Breast epithelium (tissue), 3 donors: ENCODE measurements at regions not wholly inside any gene's neighbourhood (a gene's known extent, or its start where the extent isn't known, plus 50 kb on each side); places are given as distances from the start of the nearest gene placed in this dataset.
"Not testable (repeated sequence)": the region's sequence is repeated elsewhere in the genome, so short reads cannot be mapped to it uniquely, and the experiment has no call there.

Source experiments
- POLR2A ChIP-seq: fragments of 450-650 bp; IDR thresholded peaks from one replicate; pipeline ENCODE4 v1.6.1; 2016; ENCODE audit warnings: antibody characterized with exemption, mild to moderate bottlenecking, moderate library complexity
- TF ChIP-seq, protein P1 (sequence below), 3 donors: fragments of 450-650 bp; IDR thresholded peaks; one replicate each; pipeline ENCODE4 v1.5.1; 2016 to 2017; ENCODE audit warnings: antibody characterized with exemption in 3 of 3, mild to moderate bottlenecking in 3 of 3, moderate library complexity in 3 of 3

- TF ChIP-seq, protein P1, sequence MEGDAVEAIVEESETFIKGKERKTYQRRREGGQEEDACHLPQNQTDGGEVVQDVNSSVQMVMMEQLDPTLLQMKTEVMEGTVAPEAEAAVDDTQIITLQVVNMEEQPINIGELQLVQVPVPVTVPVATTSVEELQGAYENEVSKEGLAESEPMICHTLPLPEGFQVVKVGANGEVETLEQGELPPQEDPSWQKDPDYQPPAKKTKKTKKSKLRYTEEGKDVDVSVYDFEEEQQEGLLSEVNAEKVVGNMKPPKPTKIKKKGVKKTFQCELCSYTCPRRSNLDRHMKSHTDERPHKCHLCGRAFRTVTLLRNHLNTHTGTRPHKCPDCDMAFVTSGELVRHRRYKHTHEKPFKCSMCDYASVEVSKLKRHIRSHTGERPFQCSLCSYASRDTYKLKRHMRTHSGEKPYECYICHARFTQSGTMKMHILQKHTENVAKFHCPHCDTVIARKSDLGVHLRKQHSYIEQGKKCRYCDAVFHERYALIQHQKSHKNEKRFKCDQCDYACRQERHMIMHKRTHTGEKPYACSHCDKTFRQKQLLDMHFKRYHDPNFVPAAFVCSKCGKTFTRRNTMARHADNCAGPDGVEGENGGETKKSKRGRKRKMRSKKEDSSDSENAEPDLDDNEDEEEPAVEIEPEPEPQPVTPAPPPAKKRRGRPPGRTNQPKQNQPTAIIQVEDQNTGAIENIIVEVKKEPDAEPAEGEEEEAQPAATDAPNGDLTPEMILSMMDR (IDR thresholded peaks at IDR 0.05): not testable (repeated sequence)
- TF ChIP-seq POLR2A: not testable (repeated sequence)
Measured at GRCh38 chr2:91579555-91579954, 2888.1 kb downstream of the RPIA start.
